Esophagus squamous epithelium (tissue), 5 donors: ENCODE measurements at regions not wholly inside any gene's neighbourhood (a gene's known extent, or its start where the extent isn't known, plus 50 kb on each side); places are given as distances from the start of the nearest gene placed in this dataset.

Source experiments
- DNase-seq: peaks from one replicate; lab custom pipeline; 2025; lab: John Stamatoyannopoulos, UW
- H3K27ac ChIP-seq, 4 donors: fragments of 200-600 bp; sonication (generic); one replicate each; pipeline ENCODE4 v1.5.1; 2016 to 2019; ENCODE audit warnings: mild to moderate bottlenecking in 1 of 4
- H3K27me3 ChIP-seq, 4 donors: fragments of 200-600 bp; sonication (generic); 1 replicate in 3 of 4; 2 replicates in 1 of 4; pipeline versions ENCODE4 v1.5.1 to v1.6.0; 2017 to 2021; ENCODE audit warnings: antibody characterized with exemption in 1 of 4
- H3K36me3 ChIP-seq, 3 donors: fragments of 200-600 bp; sonication (generic); one replicate each; pipeline ENCODE4 v1.5.1; 2016 to 2019
- H3K4me1 ChIP-seq, 3 donors: fragments of 200-600 bp; sonication (generic); one replicate each; pipeline ENCODE4 v1.5.1; 2017 to 2019
- H3K4me3 ChIP-seq, 4 donors: fragments of 200-600 bp; sonication (generic); 1 replicate in 3 of 4; 2 replicates in 1 of 4; pipeline ENCODE4 v1.5.1; 2016 to 2019; ENCODE audit warnings: mild to moderate bottlenecking in 2 of 4, moderate library complexity in 1 of 4
- H3K9me3 ChIP-seq, 3 donors: fragments of 200-600 bp; sonication (generic); one replicate each; pipeline ENCODE4 v1.5.1; 2016 to 2019
- CTCF ChIP-seq, 6 experiments: fragments of 450-650 bp in 4 of 6; fragments of 200-600 bp in 2 of 6; sonication (generic) in 2 of 6; IDR thresholded peaks; one replicate each; pipeline ENCODE4 v1.5.1; 2016 to 2019; ENCODE audit warnings: antibody characterized with exemption in 6 of 6, mild to moderate bottlenecking in 4 of 6, moderate library complexity in 4 of 6
- POLR2A ChIP-seq, 4 donors: fragments of 450-650 bp; IDR thresholded peaks; one replicate each; pipeline ENCODE4 v1.6.1; 2017; ENCODE audit warnings: antibody characterized with exemption in 4 of 4, mild to moderate bottlenecking in 4 of 4, moderate library complexity in 3 of 4
- WGBS, 2 donors: methylation state at CpG; one replicate each; pipeline ENCODE4 v1.1.5; 2018; 5-methylcytosine and 5-hydroxymethylcytosine counted together
- intact Hi-C: fragments of 100-400 bp; cut with DNase I; formaldehyde crosslinking; loops from one replicate; pipeline ENCODE4 v1.15.0; 2022
- donor health status: DM: yes; HTN: yes; CAD: no.

- Histone ChIP-seq H3K9me3 (no peaks in the 10 kb centered on the region), H3K27me3 (no peaks in the 10 kb centered on the region), H3K36me3 (no peaks in the 10 kb centered on the region), H3K4me1 (peaks cover 0 to 34% (median 8%) of the 10 kb centered on the region in 3 donors), H3K27ac (no peak overlapping the region), H3K4me3 (no peak overlapping the region)
- intact Hi-C loops: no loop called here
- TF ChIP-seq CTCF (IDR thresholded peaks at IDR 0.05): no peak
- no peak for TF ChIP-seq POLR2A (IDR thresholded peaks at IDR 0.05)
- no peak for DNase-seq
- 63 to 74% methylated on average over 5 of the region's 5 CpGs for WGBS, 2 donors
Observed at GRCh38 chr4:98781641-98782357, 123.4 kb upstream of the TSPAN5 start.

GRCh38 chr4:98780926-98781325 is 122.5 kb upstream of the TSPAN5 start:
- WGBS, 2 donors: 62 to 74% methylated on average over 3 of the region's 3 CpGs
- intact Hi-C loops: no loop called here
- peaks cover 0 to 34% (median 8%) of the 10 kb centered on the region in 3 donors for H3K4me1 ChIP-seq

GRCh38 chr4:98779088-98779487 is 120.7 kb upstream of the TSPAN5 start:
- Histone ChIP-seq H3K4me1 (peaks cover 0 to 41% (median 8%) of the 10 kb centered on the region in 3 donors), H3K4me3 (no peak overlapping the region), H3K9me3 (no peaks in the 10 kb centered on the region), H3K27ac (peak overlapping the region in 3 of 4 donors; percentile 30 to 78 (median 57)), H3K27me3 (no peaks in the 10 kb centered on the region), H3K36me3 (no peaks in the 10 kb centered on the region)
- no peak for DNase-seq
- TF ChIP-seq POLR2A (IDR thresholded peaks at IDR 0.05) (no peak), CTCF (IDR thresholded peaks at IDR 0.05) (no peak)
- 49 to 51% methylated on average over 3 of the region's 3 CpGs for WGBS, 2 donors
- intact Hi-C loops: no loop called here

More at GRCh38 chr4:98780926-98781325, 122.5 kb upstream of the TSPAN5 start:
- Histone ChIP-seq H3K9me3 (no peaks in the 10 kb centered on the region), H3K4me3 (no peak overlapping the region), H3K27ac (no peak overlapping the region), H3K27me3 (no peaks in the 10 kb centered on the region), H3K36me3 (no peaks in the 10 kb centered on the region)
- TF ChIP-seq POLR2A (IDR thresholded peaks at IDR 0.05) (no peak), CTCF (IDR thresholded peaks at IDR 0.05) (no peak)
- no peak for DNase-seq

GRCh38 chr4:98778206-98778605 is 119.8 kb upstream of the TSPAN5 start:
- TF ChIP-seq POLR2A (IDR thresholded peaks at IDR 0.05) (no peak), CTCF (IDR thresholded peaks at IDR 0.05) (no peak)
- H3K4me1 ChIP-seq: peaks cover 0 to 49% (median 8%) of the 10 kb centered on the region in 3 donors
- H3K27me3 ChIP-seq: no peaks in the 10 kb centered on the region
- H3K9me3 ChIP-seq: no peaks in the 10 kb centered on the region
- 43 to 58% methylated on average over 4 of the region's 4 CpGs for WGBS, 2 donors
- peak overlapping the region; percentile 55 to 78 (median 68) for H3K27ac ChIP-seq
- H3K4me3 ChIP-seq: no peak overlapping the region
- no peaks in the 10 kb centered on the region for H3K36me3 ChIP-seq
- intact Hi-C loops: no loop called here
- DNase-seq: no peak

- Histone ChIP-seq H3K27ac (no peak overlapping the region), H3K27me3 (no peaks in the 10 kb centered on the region), H3K9me3 (no peaks in the 10 kb centered on the region), H3K4me3 (no peak overlapping the region), H3K4me1 (peaks cover 0 to 52% (median 8%) of the 10 kb centered on the region in 3 donors), H3K36me3 (no peaks in the 10 kb centered on the region)
- intact Hi-C loops: no loop called here
- 88 to 93% methylated on average over 2 of the region's 2 CpGs for WGBS, 2 donors
- DNase-seq: no peak
- TF ChIP-seq POLR2A (IDR thresholded peaks at IDR 0.05) (no peak), CTCF (IDR thresholded peaks at IDR 0.05) (no peak)
Observed at GRCh38 chr4:98775672-98776071, 117.3 kb upstream of the TSPAN5 start.
